NCI-H2081 (cell line): ENCODE measurements at regions not wholly inside any gene's neighbourhood (a gene's known extent, or its start where the extent isn't known, plus 50 kb on each side); places are given as distances from the start of the nearest gene placed in this dataset.
"Not testable (repeated sequence)": the region's sequence is repeated elsewhere in the genome, so short reads cannot be mapped to it uniquely, and the experiment has no call there.

ENCODE experiments used
- DNase-seq, 2 experiments: peaks; one replicate each; lab custom pipeline; 2025; lab: John Stamatoyannopoulos, UW

DNA sequence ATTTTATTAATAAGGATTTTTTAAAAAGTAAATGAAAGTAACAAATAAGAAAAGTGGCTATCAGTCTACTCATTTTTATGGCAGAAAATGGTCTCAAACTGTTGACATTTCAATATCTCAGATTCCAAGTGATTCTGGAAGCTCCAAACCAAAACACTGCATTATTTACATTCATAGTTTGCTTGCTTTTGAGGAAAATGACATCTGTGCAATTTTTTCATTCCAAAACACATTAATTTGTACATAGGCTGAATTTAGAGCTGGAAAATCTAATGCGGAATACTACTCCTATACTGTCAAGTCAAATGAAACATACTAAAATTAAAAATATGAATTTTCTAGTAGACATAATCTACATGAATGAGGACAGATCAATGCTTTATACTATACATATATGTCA, 1047.6 kb downstream of the CDH9 start:
- DNase-seq: no peak

DNA sequence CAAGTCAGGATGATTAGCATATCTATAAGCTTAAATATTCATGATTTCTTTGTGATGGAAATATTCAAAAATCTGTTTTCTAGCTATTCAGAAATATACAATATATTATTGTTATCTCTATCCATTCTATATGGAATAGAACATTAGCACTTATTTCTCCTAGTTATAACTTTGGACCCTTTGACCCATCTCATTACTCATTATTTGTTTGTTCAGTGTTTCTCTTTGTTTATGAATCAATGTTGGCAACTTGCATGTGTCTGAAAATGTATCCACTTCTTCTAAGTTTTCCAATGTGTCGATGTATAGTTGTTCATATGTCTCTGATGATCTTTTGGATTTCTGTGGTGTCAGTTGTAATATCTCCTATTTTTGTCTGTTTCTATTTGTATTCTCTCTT, 1059.3 kb downstream of the CDH9 start:
- no peak for DNase-seq

DNA sequence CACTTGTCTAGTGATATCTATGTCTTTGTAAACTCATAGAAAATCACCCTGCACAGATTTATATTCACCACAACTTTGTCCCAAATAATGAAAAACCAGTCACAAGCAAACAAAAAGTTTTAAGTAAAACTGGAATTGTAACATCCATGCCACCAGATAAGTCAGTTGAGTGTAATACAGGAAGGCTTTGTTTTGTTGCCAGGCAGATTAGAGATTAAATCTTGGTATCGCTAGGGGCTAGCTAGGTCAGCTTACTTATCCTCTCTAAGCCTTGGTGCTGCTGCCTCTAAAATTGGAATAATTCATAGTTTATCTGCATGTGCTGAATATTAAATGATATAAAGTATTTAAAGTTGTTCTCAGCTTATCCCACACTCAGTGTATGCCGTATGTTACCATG, 1062.5 kb downstream of the CDH9 start:
- DNase-seq: no peak

DNA sequence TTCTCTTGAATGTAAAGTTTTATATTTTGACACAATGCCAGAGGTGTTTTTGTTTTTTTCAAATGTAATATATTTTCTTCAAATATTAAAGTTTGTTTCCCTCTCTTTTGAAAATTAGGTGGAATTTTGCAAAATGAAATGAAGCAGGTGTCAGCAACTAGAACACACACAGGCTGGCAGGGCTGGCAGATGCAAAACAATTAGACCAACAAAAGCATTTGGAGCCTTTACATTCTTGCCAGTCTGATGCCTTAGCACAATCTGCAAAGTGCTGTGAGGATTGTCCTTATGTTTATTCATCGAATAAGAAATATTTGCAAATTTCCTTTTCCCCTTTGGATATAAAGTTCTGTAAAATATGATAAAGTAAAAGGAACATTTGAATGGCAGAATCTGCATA, 1063.9 kb downstream of the CDH9 start:
- peak in 1 of 2 experiments; percentile 32 for DNase-seq

DNA sequence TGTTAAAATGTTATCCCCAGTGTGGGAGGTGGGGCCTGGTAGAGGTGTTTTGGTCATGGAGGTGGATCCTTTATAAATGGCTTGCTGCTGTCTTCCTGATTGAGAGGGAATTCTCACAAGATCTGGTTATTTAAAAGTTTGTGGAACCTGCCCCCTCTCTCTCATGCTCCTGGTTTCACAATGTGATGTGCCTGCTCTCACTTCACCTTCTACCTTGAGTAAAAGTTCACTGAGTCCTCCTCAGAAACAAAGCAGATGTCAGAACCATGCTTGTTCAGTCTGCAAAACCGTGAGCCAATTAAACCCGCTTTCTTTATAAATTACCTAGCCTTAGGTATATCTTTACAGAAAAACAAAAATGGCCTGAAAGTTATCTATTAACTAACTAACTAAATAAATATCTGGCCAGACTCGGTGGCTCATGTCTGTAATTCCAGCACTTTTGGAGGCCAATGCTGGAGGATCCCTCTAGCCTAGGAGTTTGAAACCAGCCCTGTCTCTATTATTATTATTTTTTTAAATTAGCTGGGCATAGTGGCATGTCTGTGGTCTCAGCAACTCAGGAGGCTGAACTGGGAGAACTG, 1067.4 kb downstream of the CDH9 start:
- DNase-seq: no peak

DNA sequence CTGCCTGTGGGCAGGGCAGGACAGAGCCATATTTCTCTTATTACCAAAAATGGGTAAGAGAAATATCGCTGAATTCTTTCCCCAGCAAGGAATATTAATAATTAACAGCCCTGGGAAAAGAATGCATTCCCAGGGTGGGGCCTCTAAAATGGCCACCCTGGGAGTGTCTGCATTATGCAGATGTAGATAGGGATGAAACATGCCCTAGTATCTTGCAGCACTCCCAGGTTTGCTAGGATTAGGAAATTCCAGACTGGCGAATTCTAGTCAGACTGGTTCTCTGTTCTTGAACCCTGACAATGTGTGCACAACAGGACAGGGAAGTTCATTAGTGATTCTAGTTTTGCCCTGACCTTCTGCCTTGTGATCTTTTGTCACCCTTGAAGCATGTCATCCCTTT, 1069.3 kb downstream of the CDH9 start:
- DNase-seq: not testable (repeated sequence)

DNA sequence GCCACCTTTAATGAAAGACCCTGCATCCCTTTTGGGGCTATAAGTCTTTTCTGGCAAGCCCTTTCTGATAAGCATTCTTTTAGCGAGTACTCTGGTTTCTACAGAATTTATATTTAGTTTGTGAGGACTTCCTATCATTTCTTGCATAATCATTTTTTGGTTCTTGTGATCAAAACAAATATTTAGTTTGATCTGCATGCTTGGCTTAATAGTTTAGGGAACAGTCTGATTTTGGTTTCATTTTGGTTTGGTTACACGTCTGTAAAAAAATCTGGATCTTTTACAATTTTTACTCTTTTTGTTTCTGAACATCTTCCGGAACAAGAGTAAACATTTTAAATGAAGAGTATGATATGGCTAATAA, 1074.4 kb downstream of the CDH9 start:
- DNase-seq: no peak

DNA sequence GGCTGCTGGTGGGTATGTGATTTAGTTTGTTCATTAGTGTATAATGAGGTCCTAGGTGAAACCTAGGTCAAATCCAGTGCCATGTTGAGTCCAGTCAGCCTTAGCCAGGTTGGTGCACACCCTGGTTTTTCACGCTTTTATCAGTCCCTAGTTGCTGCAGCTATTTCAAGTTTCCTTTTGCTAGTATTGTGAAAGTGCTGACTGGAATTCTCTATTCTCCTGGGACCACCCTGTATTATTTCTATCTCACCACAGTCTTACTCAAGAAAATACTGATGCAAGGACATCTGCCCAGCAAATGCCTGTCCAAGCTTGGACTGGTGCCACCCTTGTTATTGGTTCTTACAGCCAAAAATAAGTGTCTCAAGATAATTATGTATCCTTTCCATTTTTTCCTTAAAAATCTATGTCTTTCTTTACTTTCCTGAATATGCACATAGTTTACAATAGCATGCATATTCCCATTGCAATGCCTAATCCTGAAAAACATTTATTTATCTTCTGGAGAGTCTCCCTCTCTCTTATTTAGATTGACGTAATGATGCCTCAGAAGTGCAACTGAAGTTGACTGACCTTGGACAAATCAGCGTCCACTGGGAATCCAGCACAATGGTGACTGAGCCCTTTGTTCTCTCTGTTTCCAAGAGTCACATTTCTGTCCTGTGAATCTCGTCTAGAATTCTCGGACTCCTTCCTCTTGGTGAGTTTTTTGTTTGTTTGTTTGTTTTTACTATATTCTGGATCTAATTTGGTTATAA, 1075.0 kb downstream of the CDH9 start:
- DNase-seq: no peak

DNA sequence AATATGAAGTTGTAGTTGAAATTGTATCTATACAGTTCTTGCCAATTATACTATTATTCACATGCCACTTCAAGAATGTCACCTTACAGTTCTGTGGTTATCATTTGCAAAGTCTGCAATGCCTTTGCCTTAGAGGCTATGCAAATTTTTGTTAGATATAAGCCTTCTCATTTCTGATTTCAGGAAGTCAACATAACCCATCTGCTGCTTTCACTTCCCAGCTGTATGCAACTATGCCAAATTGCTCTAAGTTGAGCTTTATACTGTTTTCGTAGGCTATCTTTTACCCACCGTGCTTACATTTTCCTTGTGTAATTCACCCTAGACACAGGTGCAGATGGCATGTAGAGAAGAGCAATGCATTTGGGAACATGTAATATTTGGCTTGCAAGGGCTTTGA, 1083.0 kb downstream of the CDH9 start:
- no peak for DNase-seq

DNA sequence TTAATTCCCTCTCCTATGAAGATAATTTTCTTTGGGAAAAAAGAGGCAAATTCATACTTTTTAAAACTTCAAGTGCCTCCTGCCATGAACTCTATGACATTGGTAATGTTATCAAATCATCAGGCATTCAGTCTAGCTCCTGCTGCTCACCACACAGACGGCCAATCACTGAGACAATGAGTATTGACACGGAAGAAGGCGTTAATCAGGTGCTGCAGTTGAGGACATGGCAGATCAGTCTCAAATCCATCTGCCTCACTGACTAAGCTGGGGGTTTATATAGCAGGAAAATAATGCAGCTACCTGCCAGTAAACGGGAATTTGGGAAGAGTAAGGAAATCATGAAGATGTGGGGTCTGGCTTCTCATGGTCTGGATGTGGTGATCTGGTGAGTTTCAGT, 1087.7 kb downstream of the CDH9 start:
- no peak for DNase-seq

DNA sequence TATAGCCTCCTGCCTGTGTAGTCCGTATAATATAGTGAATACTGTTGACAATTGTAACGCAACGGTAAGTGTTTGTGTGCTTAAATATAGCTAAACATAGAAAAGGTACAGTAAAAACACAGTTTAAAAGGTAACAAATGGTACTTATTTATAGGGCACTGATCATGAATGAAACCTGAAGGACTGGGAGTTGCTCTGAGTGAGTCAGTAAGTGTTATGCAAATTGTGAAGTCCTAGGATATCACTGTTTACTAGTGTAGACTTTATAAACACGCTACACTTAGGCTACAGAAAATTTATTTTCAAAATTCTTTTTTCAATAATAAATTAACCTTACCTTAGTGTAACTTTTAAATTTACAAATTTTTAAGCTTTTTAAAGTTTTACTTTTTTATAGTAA, 1090.1 kb downstream of the CDH9 start:
- peak in 1 of 2 experiments; percentile 27 for DNase-seq

DNA sequence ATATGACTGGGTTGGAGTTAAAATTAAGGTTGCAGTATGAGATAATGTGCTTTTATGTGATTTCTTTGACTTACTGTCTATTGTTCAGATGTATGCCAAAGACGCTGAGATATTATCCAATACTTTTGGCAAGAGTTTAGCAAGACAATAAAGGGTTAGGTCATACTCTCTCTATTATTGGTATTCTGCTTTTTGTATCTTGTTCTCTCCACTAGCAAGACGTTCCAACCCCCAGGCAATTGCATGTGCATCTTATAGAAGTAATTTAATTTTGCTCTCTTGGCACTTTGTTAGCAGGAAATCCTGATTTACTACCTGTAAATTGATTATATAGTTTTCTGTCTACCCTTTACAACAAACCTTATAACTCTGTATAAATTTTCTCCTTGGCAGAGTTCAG, 1093.6 kb downstream of the CDH9 start:
- no peak for DNase-seq

DNA sequence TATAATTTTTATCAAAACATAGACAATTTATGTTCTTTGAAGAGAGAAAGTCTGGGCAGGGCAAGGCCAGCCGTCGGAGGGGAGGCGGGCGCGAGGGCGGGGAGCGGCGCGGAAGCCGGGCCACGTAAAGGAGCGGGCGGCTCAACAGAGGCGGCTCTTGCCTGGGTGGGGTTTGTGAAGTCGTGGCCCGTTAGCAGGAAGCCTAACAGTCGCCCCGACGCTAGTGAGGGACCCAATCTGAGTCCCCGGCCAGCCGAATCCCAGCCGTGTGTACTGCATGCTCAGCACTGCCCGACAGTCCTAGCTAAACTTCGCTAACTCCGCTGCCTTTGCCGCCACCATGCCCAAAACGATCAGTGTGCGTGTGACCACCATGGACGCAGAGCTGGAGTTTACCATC, 1129.2 kb downstream of the CDH9 start:
- DNase-seq: no peak

DNA sequence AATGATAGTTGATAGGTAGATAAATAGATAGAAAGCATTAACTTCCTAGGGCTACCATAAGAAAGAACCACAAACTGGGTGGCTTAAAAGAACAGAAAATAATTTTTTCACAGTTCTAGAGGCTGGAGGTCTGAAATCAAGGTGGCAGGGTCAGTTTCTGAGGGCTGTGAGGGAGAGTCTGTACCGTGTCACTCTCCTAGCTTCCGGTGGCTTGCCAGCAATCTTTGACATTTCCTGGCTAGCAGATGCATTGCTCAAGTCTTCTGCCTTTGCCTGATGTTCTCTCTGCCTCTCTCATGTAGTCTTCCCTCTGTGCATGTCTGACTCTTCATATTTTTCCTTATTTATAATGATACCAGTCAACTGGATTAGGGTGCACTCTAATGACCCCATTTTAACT, 1132.7 kb downstream of the CDH9 start:
- DNase-seq: no peak

DNA sequence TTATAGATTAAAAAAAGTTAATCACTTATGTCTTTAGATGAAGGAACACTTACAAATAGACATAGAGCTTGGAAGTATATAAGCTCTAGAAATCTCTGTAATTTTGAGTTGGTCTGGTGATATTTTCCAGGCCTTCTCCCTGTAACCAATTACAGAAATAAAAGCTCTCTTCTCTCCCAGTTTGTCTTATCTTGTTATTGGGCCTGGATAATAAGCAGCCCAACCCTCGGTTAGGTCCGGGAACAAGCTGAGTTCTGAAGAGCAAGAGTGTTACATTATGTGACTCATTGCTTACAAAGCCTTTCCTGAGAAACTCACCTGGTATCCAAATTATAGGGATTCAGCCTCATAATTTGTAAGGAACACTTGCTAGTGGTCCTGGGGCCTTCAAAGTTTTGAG, 1146.2 kb downstream of the CDH9 start:
- no peak for DNase-seq

DNA sequence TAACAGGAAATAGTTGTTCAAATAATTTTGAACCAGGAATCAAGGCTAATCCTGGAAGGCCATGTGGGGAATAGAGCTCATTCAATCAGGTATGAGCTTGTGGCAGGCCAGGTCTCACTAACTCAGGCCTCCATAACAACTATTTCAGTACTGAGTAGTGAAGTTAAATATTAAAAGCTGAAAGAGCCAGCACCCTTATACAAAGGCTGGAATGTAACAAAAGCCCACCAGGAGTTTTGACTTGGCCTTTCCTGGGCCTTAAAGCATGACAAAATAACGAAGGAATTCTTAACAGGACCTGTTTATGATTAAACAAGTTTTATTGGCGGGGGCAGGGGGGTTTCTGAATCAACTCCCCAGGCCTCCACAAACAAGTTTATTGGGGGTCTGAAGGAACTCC, 1146.7 kb downstream of the CDH9 start:
- no peak for DNase-seq

DNA sequence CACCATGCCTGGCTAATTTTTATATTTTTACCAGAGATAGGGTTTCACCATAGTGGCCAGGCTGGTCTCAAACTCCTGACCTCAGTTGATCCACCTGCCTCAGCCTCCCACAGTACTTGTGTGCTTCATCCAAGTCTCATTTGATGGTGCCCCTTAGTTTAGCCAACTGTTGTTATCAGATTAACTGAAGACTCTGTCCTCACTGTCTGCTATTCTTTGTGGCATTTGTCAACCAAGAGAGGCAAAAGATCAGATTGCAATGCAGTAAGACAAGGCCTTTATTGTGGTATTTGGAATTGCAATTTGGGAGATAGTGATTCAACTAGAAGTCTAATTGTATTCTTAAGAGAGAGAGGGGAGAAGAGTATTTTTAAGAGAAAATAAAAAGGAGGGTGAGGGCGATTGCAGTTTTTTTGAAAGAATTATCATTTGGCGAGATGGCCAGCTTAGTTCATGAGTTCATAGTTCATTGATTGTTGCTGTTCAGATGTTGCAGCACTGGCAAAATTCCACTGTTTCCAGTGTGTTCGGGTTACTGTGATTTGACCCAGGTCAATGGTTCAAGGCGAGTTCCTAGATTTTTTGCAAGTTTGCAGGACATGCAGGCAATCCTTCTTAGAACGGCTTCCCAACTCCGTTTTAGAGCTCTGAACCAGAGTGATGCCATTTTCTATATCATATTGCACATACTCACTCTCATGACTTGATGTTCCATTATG, 1156.9 kb downstream of the CDH9 start:
- DNase-seq: no peak

DNA sequence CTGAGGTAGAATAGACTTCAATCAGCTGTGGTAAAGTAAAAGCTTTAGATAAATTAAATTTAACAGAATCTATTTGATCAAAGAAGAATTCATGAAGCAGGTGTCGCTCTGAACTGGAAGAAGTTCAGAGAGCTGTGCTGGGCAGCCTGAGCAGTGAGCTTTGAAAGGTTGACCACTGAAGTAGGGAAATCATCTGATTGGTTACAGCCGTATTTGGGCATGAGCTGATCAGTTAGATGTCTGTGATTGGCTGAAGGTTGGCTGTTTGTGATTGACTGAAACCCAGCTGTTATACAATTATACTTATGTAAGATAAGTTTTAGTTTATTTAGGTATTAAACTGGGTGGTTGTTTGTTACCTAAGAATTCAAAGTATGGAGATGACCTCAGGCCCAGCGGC, 1174.6 kb downstream of the CDH9 start:
- DNase-seq: peak in 1 of 2 experiments; percentile 60

DNA sequence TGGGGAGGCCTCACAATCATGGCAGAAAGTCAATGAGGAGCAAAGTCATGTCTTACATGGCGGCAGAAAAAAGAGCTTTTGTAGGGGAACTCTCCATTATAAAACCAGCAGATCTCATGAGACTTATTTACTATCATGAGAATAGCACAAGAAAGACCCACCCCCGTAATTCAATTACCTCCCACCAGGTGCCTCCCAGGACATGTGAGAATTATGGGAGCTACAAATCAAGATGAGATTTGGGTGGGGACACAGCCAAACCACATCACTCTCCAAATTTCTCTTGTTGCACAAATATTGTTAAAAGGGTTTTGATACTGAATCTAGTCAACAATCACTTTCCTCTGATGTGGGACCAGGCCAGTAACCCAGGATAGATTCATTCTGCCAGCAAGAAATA, 1176.1 kb downstream of the CDH9 start:
- DNase-seq: peak in 1 of 2 experiments; percentile 22

DNA sequence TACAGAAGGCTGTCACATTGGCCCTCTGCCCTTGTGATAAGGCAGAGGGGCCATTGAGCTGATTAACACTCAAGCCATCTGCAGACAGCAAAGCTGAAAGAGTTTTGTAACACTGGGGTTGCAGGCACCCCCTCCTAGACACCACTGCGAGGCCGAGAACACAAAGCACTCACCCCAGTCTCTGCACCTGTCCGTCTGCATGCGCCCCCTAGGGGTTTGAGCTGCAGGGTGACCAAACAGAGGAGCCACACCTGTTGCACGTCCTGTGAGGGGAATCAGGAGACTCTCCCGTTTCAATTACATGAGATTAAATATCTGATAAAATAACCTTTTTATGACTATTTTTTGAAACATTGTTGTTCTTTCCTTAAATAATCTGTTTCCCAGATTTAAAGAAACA, 1180.4 kb downstream of the CDH9 start:
- peak; percentile 24 to 51 for DNase-seq

DNA sequence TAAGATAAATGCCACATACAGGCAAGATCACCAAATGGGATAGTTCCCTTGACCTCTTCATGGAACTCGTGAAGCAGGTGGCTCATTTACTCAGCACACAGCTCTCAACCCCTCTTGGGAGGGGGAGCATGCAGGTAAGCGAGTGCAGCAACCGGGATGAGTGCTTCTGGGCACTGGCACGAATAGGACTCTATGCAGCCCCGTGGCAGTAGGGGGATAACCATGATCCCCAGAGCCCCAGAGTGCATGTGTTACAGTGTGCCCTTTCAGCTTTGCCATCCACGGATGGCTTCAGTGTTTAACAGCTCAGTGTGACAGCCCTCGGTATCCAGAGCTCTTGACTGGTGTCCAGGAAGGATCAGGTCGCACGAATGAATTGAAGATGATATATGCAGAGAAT, 1187.1 kb downstream of the CDH9 start:
- no peak for DNase-seq

DNA sequence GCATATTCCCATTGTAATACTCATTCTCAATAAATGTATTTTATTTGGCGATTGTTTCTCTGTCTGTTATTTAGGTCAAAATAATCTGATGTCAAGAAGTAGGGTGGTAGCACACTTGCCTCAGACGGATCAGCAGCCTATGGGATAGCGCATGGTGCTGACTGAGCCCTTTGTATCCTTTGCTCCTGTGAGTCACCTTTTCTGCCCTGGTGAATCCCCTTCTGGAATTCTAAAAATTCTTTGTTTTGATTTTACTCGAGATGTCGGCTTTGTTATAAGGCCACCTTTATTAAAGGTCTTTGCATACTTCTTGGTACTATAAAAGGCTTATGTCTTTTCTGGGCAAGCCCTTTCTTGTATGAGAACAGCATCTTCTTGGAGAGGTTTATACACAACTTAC, 1187.8 kb downstream of the CDH9 start:
- DNase-seq: no peak

DNA sequence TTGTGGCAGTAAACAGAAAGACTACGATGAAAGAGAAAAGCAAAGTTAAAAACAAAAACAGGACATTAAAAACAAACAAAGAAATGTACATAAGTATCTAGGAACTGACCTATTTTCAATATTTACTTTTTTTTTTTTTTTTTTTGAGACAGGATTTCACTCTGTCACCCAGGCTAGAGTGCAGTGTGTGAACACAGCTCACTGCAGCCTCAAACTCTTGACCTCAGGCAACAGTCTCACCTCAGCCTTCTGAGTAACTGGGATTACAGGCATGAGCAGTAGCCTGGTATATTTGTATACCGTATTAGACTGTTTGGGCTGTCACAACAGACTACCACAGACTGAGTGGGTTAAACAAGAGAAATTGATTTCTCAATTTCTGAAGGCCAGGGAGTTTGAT, 1189.1 kb downstream of the CDH9 start:
- no peak for DNase-seq
